GM13977 (cell line): ENCODE measurements at regions not wholly inside any gene's neighbourhood (a gene's known extent, or its start where the extent isn't known, plus 50 kb on each side); places are given as distances from the start of the nearest gene placed in this dataset.
"Not testable (repeated sequence)": the region's sequence is repeated elsewhere in the genome, so short reads cannot be mapped to it uniquely, and the experiment has no call there.

Experiments
- DNase-seq: peaks from one replicate; pipeline ENCODE4 v3.0.0; 2012; ENCODE audit warnings: low spot score
- CTCF ChIP-seq: IDR thresholded peaks from 2 replicates; pipeline ENCODE4 v1.5.1; 2012; ENCODE audit warnings: mild to moderate bottlenecking, control low read depth; ENCODE audit not compliant: insufficient read depth; ENCODE audit errors: extremely low read depth, missing control alignments
- in situ Hi-C: fragments of 300-500 bp; cut with MboI; formaldehyde crosslinking; loops from one replicate; pipeline ENCODE4 v1.12.0; 2022; ENCODE audit warnings: low sequenced_read_pairs, low pct_unique_long_range_greater_than_20kb, mixed read lengths, inconsistent platforms; ENCODE audit not compliant: unreplicated experiment

GRCh38 chr7:39838326-39838725, 111.7 kb upstream of the CDK13 start:
- in situ Hi-C loops = no loop called here

GRCh38 chr7:39845006-39845405, 105.0 kb upstream of the CDK13 start:
- DNase-seq = no peak
- in situ Hi-C loops = no loop called here
- TF ChIP-seq CTCF = no peak

More at GRCh38 chr7:39838326-39838725, 111.7 kb upstream of the CDK13 start:
- TF ChIP-seq CTCF = no peak
- DNase-seq = no peak

- in situ Hi-C loops = no loop called here
Observed at GRCh38 chr7:39847227-39847626, 102.8 kb upstream of the CDK13 start.

GRCh38 chr7:39851466-39852045, 98.5 kb upstream of the CDK13 start:
- no peak for DNase-seq
- no peak for TF ChIP-seq CTCF
- in situ Hi-C loops = no loop called here

More at GRCh38 chr7:39847227-39847626, 102.8 kb upstream of the CDK13 start:
- no peak for TF ChIP-seq CTCF
- DNase-seq = no peak

- in situ Hi-C loops, DNase-seq: not testable (repeated sequence)
Observed at GRCh38 chr7:39854616-39855324, 95.3 kb upstream of the CDK13 start.

- in situ Hi-C loops = no loop called here
- no peak for TF ChIP-seq CTCF
- DNase-seq = no peak
Observed at GRCh38 chr7:39855325-39855674, 94.8 kb upstream of the CDK13 start.

- DNase-seq, in situ Hi-C loops: not testable (repeated sequence)
Observed at GRCh38 chr7:39863675-39864322, 86.3 kb upstream of the CDK13 start.

- in situ Hi-C loops, DNase-seq: not testable (repeated sequence)
Observed at GRCh38 chr7:39869888-39870522, 80.1 kb upstream of the CDK13 start.

GRCh38 chr7:39871610-39872009, 78.4 kb upstream of the CDK13 start:
- in situ Hi-C loops, DNase-seq: not testable (repeated sequence)
